ENCODE measurements at regions not wholly inside any gene's neighbourhood (a gene's known extent, or its start where the extent isn't known, plus 50 kb on each side); places are given as distances from the start of the nearest gene placed in this dataset.
"Not testable (repeated sequence)": the region's sequence is repeated elsewhere in the genome, so short reads cannot be mapped to it uniquely, and the experiment has no call there.

GRCh38 chr5:13207112-13207511 lies 737.4 kb downstream of the DNAH5 start:
- TF ChIP-seq CTCF (IDR thresholded peaks at IDR 0.05; ENCODE audit: insufficient read depth, missing control alignments): no peak
- no peak for DNase-seq (ENCODE audit: insufficient read length, low spot score)
- FAIRE-seq: no peak

- no peak for FAIRE-seq
- no peak for TF ChIP-seq CTCF (IDR thresholded peaks at IDR 0.05; ENCODE audit: insufficient read depth, missing control alignments)
- no peak for DNase-seq (ENCODE audit: insufficient read length, low spot score)
Measured at GRCh38 chr5:13201022-13201421, 743.5 kb downstream of the DNAH5 start.

- FAIRE-seq; DNase-seq (ENCODE audit: insufficient read length, low spot score): not testable (repeated sequence)
Measured at GRCh38 chr5:13198226-13198625, 746.3 kb downstream of the DNAH5 start.

GRCh38 chr5:13189532-13189931 lies 755.0 kb downstream of the DNAH5 start:
- FAIRE-seq: no peak

GRCh38 chr5:13188371-13188770 lies 756.1 kb downstream of the DNAH5 start:
- DNase-seq (ENCODE audit: insufficient read length, low spot score): no peak
- no peak for TF ChIP-seq CTCF (IDR thresholded peaks at IDR 0.05; ENCODE audit: insufficient read depth, missing control alignments)
- FAIRE-seq: no peak

More at GRCh38 chr5:13189532-13189931, 755.0 kb downstream of the DNAH5 start:
- no peak for TF ChIP-seq CTCF (IDR thresholded peaks at IDR 0.05; ENCODE audit: insufficient read depth, missing control alignments)
- DNase-seq (ENCODE audit: insufficient read length, low spot score): no peak

GRCh38 chr5:13187186-13187585 lies 757.3 kb downstream of the DNAH5 start:
- no peak for TF ChIP-seq CTCF (IDR thresholded peaks at IDR 0.05; ENCODE audit: insufficient read depth, missing control alignments)
- DNase-seq (ENCODE audit: insufficient read length, low spot score): no peak
- FAIRE-seq: no peak

- DNase-seq (ENCODE audit: insufficient read length, low spot score): no peak
Measured at GRCh38 chr5:13186177-13186576, 758.3 kb downstream of the DNAH5 start.

More at GRCh38 chr5:13186177-13186576, 758.3 kb downstream of the DNAH5 start:
- TF ChIP-seq CTCF (IDR thresholded peaks at IDR 0.05; ENCODE audit: insufficient read depth, missing control alignments): no peak
- no peak for FAIRE-seq
